ENCODE measurements at regions not wholly inside any gene's neighbourhood (a gene's known extent, or its start where the extent isn't known, plus 50 kb on each side); places are given as distances from the start of the nearest gene placed in this dataset.

DNA sequence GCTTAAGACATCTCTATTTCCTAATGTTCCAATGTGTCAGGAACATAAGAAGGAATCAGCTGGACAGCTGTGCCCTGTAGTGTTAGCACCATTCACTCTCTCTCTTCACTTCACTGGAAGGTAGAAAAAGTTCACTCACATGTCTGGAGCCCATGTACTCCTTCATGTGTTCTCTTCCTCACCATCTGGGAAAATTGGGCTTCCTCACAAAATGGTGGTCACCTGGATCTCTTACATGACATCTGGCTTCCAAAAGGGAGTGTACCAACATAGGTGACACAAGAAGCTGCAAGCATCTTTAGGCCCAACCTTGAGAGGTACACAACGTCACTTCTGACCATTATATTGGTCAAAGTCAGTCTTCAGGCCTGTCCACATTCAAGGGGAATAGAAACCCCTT lies 882.6 kb downstream of the LTN1 start:
- no peak for DNase-seq (ENCODE audit: low read depth in 1 of 2, low spot score in 1 of 2)

DNA sequence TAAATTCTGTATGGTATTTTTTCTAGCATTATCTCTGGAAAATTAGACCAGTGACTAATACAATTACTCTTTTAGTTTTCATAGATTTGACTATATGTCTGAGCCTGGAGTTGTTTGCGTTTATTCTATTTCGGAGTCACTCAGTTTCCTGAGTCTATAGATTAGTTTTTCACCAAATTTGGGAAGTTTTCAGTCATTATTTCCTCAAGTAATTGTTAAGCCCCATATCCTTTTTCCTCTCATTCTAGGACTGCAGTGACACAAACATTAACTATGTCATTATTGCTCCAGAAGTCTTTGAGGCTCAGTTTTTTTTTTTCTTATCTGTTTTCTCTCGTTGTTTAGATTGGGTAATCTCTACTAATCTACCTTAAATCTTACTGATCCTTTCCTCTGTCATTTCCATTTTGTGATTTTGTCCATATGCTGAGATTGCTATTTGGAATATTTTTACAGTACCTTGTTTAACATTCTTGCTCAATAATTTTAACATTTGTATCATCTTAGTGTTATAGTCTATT lies 886.2 kb downstream of the LTN1 start:
- no peak for DNase-seq (ENCODE audit: low read depth in 1 of 2, low spot score in 1 of 2)

DNA sequence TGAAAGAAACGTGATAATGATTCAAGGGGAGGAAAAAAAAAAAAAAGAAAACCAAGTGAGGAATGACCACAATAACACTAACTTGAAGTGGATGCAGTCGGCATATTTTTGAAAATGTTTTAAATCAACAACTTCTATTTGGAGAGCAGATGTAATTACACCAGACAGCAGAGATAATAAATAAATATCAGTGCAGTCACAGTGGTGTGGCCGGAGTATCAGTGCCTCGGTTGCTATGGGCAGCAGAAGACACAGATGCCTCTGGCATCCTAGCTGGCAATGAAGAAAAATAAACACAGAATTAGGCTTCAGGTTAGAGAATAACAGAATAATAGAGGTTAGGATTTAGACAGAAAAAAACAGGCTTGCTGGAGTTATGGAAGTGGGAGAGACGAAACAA lies 888.3 kb downstream of the LTN1 start:
- no peak for DNase-seq (ENCODE audit: low read depth in 1 of 2, low spot score in 1 of 2)

DNA sequence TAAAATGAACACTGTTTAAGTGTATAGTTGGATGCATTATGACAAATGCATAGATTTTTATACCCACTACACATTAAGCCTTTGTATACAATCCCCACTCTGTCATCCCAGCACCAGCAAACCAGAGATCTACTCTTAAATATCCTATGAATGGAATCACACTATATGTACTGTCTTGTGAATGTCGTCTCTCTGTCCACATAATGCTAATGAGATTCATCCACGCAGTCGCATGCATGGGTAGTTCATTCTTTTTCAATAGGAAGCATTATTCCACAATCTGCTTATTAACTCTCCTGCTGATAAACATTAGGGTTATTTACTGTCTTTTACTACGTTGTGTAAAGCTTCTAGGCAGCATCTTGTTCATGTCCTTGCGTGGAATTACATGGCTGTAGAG lies 892.3 kb downstream of the LTN1 start:
- DNase-seq (ENCODE audit: low read depth in 1 of 2, low spot score in 1 of 2) = no peak

DNA sequence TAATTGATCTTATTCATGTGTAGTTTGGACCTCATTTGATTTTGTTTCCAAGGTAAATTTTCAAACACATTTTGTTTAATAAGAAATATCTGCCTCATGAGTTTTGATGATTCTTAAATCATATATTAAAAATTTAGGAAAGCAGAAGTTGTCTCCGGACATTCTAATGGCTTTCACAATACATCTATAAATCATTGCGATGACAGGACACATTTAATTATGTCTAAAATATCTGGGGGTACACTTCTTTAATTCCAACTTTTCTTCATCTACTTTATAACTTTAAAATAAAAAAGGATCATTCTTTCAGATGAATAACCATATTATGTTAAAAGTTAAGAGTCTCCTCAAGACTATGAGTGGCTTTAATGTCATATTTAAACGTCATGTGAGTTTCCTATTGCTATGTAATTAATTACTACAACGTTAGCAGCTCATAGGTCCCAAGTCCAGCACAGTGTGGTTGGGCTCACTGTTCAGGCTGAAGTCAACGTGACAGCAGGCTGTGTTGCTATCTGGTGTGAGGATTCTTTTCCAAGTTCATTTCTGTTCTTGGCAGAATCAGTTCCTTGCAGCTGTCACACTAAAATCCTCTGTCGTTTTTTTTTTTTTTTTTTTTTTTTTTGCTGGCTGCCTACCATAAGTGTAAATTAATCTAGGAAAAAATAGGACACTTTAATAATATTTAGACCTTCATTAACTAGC lies 893.5 kb downstream of the LTN1 start:
- DNase-seq (ENCODE audit: low read depth in 1 of 2, low spot score in 1 of 2) = no peak

DNA sequence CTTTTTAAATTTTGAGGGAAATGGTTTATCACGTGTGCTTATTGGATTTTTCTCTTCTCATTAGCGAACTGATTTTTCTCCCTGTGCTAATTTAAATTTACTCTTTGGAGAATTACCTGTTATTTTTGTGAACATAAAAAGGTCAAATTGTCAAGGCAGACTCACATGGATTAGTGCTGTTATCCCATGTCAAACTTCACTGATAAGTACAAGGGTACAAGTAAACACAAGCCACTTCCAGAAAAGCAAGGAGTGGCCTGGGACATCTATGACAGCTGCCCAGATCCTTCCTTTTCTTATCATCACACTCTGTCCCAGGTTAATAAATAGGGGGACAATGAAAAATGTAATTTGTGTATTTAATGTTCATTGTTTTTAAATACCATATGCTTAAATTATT lies 901.2 kb downstream of the LTN1 start:
- DNase-seq (ENCODE audit: low read depth in 1 of 2, low spot score in 1 of 2) = no peak

DNA sequence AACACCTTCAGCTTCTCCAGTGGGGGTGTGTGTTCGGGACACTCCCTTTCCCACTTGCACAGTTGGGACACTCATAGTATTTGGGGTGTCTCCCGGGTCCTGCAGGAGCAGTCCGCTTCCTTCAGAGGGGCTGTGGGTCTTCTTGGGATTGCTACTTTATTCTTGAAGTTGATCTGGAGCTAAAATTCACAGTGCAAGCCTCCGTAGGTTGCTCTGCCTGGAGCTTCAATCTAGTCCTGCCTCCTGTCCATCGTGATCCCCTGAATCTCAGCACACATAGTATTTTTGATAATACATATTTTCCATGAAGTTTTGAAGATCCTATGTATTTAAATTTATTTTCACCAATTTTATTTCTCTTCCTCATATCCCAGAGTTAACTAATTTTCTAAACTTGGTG lies 902.1 kb downstream of the LTN1 start:
- no peak for DNase-seq (ENCODE audit: low read depth in 1 of 2, low spot score in 1 of 2)

DNA sequence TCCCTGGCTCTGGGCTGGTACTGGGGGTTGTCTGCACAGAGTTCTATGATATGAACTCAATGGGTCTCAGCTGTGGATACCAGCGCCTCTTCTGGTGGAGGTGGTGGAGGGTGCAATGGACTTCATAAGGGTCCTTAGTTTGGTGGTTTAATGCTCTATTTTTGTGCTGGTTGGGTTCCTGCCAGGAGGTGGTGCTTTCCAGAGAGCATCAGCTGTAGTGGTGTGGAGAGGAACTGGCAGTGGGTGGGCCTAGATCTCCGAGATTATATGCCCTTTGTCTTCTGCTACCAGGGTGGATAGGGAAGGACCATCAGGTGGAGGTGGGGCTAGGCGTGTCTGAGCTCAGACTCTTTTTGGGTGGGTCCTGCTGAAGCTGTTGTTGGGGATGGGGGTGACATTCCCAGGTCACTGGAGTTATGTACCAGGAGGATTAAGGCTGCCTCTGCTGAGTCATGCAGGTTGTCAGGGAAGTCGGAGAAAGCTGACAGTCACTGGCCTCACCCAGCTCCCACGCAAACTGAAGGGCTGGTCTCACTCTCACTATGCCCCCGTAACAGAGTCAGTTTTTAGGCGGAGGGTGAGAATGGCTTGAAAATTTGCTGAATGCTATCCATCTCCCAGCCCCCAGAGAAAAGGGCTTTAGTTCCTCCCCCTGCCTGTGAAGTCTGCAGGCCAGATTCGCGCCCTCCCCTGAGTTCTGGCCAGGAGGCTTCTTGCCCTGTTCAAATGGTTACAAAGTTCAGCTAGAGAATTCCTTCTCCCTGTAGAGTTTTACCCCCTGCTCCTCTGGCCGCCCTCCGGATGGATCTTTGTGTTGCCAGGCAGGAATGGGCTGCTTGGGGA lies 902.9 kb downstream of the LTN1 start:
- no peak for DNase-seq (ENCODE audit: low read depth in 1 of 2, low spot score in 1 of 2)

DNA sequence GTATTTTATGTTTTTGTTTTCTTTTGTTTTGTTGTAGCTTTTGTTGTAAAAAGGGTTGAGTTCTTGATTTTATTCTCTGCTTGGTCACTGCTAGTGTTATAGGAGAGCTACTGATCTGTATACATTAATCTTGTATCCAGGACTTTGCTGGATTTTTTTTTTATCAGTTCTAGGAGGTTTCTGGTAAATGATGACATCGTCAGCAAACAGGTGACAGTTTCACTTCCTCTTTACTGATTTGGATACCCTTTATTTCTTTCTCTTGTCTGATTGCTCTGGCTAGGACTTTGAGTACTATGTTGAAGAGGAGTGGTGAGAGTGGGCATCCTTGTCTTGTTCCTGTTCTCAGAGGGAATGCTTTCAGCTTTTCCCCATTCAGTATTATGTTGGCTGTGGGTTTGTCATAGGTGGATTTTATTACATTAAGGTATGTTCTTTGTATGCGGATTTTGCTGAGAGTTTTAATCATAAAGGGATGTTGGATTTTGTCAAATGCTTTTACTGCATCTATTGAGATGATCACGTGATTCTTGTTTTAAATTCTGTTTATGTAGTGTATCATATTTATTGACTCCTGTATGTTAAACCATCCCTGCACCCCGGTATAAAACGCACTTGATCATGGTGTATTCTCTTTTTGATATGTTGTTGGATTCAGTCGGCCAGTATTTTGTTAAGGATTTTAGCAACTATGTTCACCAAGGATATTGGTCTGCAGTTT lies 905.7 kb downstream of the LTN1 start:
- DNase-seq (ENCODE audit: low read depth in 1 of 2, low spot score in 1 of 2) = no peak

DNA sequence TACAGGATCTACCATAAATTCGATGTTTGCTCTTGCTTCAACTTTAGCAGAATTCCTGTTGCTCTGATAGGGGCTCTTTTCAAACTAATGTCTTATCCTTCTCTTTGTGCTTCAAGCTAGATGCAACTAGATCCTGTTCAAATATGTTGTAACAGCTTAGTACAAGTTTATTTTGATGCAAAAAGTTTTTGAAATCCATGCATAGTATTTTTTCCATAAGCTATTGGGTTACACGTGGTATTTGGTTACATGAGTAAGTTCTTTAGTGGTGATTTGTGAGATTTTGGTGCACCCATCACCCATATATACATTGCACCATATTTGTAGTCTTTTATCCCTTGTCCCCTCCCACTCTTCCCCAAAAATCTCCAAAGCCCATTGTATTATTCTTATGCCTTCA lies 907.7 kb downstream of the LTN1 start:
- DNase-seq (ENCODE audit: low read depth in 1 of 2, low spot score in 1 of 2) = no peak

DNA sequence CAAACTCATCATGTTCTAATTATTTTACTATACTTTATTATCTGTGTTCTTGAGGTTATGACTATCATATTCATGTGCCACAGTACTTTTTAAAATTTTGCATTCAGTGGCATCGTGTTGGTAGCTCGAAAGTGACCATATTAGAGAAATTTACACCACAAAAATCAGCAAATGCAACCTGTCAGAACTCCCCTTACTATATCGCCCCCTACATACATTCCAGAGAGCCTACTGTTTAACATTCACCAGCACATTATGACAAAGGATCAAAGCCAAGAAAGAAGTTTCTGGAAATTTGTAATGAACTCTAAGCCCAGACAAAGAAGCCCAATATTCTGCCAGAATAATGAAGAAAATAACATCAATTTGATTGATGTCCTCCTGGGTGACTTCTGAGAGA lies 909.3 kb downstream of the LTN1 start:
- no peak for DNase-seq (ENCODE audit: low read depth in 1 of 2, low spot score in 1 of 2)

DNA sequence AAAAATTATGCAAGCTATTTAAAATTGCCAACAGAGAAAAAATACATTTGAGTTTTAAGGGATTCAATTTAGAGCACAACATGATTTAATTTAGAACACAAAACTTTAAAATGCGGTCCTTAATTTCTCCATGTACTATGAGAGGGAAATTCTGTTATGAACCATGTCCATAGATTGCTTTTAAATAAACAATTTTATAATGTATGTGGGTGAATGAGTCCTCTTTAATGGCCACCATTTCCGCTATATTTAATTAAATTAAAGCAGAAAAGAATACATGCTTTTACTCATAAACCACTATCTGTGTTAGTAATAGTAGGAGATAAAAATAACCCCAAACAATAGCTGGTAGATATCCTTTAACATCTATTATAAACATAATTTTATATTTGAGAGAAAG lies 914.6 kb downstream of the LTN1 start:
- no peak for DNase-seq (ENCODE audit: low read depth in 1 of 2, low spot score in 1 of 2)

DNA sequence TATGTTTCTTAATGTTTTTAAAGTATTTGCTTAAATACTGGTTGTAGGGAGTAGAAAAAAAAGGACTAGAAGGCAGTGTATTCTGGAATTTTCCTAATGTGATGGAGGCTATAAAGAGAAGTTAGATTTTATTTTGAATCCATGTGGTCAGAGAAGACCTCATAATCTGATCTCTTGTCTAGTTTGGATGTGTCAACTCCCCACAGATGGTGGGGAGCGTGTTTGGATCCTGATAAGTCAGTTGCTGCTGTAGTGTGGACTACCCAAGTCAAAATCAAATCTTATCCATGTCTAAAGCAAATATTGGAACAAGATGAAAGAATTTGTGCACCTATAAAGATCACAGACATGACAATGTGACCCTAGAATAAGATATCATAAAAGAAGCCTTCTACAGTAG lies 918.0 kb downstream of the LTN1 start:
- no peak for DNase-seq (ENCODE audit: low read depth in 1 of 2, low spot score in 1 of 2)

DNA sequence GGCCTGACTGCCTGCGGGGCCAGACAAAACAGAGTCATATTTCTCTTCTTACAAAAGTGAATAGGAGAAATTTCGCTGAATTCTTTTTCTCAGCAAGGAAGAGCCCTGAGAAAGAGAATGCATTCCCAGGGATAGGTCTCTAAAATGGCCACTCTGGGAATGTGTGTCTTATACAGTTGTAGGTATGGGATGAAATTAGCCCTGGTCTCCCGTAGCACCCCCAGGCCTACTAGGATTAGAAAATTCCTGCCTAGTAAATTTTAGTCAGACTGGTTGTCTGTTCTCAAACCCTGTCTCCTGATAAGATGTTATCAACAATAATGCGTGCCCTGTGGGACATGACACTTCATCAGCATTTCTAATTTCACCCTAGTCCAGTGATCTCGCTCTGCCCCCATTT lies 920.1 kb downstream of the LTN1 start:
- DNase-seq (ENCODE audit: low read depth in 1 of 2, low spot score in 1 of 2) = no peak

DNA sequence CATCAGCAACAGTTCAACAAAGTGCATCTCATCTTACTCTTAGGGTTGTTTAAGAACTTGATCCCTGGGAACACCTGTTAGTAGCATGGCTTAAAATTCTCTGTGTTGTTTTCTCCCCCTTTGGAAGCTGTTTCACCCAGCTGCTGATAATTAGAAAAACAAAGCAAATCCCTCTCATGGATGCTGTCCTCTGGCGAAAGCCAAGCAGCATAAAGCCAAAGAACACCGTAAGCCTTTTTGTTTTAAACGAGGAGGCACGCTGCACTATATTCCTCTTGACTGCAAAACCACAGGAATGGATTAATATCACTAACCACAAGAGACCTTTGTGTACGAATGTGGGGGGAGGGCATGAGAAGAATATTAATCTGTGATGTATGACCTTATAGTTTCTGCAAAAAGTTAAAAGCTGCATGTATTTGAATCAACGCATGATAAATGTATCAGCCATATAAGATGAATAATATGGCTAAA lies 923.2 kb downstream of the LTN1 start:
- DNase-seq (ENCODE audit: low read depth in 1 of 2, low spot score in 1 of 2) = no peak

DNA sequence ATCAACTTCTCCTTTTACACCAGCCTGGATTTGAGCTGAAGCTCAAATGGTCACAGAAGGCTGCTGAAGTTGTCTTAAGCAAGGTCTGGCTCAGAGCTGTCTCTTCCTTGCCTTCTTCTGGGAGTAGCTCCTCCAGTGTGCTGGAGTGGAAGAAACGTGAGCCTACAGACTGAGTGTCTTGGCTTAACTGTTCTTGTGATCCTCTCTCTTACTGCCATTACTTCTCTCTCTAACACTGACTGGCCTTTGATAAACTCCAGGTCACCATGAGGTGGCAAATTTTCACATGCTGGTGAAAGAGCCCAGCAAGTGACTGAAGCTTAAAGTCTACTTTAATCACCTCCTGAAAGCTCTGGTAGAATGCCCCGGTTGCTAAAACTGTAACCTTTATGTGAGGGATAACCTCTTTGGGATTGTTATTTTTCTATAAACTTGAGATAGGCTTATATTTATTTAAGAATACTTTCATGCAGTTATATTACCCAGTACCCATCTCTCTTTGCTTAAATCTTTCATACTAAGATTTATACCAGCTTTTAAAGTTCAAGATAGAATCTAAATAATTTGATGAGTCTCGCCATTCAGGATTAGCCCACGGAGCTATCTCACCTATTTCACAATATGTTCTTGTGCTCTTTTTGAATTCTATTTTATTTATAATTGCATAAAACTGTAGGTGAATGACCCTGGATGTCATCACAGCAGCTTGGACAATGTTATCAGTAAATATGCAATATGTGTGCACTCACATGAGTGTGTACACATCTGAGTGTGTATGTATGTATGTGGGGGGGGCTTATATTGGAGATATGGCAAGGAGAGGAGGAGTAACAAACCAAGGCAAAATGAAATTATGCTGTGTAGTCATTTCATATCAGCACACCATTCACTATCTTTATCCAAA lies 924.0 kb downstream of the LTN1 start:
- DNase-seq (ENCODE audit: low read depth in 1 of 2, low spot score in 1 of 2) = no peak

DNA sequence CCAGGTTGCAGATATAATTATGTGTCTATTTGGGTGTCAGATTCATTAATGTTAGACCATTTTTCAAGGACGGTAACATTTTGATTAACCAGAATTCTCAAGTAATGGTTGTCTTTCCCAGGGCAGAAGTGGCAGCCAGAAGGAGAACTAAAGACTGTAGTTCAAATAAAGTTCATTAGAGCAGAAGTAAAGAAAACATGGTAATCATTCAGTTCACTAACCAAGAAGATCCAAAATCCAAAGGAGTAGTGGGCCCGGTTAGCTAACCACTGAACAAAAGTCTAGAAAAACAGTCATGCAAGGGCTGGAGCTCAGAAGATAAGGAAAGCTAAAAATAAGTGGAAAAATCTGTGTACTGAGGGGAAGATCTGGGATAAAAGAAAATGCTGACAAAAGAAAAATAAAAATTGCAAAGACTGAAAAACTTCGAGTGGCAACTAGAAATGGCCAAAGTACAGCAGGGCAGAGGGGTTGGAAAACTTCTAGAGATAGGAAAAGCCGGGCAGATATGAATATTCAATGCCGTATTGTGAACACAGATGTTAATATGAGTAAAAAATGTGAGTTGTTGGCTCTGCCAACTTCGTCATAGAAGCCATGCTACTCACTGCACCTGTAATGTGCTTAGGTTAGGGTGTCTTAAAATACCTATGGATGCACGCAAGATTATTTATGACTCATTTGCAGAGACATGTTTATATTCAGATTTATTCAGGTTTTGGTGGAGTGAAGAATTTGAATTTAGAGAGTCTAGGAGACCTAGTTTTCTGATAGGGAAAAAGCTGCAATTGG lies 925.9 kb downstream of the LTN1 start:
- no peak for DNase-seq (ENCODE audit: low read depth in 1 of 2, low spot score in 1 of 2)

DNA sequence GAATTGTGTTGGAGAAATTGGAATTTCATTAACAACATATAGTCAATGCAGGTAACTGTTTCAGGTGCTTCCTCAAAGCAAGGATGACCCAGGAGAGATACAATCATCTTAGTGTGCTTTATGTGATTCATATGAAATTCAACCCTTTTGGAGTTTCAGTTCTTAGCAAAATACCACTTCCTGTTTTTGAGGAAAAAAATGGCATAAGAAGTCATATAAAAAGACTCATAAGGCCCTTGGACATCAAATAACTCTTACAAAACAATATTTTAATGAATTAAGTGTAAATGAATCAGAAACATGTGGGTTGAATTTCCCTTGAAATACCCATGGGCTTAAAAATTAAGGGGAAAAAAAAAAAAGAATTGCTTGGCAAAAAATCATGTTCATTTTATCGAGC lies 926.6 kb downstream of the LTN1 start:
- no peak for DNase-seq (ENCODE audit: low read depth in 1 of 2, low spot score in 1 of 2)

DNA sequence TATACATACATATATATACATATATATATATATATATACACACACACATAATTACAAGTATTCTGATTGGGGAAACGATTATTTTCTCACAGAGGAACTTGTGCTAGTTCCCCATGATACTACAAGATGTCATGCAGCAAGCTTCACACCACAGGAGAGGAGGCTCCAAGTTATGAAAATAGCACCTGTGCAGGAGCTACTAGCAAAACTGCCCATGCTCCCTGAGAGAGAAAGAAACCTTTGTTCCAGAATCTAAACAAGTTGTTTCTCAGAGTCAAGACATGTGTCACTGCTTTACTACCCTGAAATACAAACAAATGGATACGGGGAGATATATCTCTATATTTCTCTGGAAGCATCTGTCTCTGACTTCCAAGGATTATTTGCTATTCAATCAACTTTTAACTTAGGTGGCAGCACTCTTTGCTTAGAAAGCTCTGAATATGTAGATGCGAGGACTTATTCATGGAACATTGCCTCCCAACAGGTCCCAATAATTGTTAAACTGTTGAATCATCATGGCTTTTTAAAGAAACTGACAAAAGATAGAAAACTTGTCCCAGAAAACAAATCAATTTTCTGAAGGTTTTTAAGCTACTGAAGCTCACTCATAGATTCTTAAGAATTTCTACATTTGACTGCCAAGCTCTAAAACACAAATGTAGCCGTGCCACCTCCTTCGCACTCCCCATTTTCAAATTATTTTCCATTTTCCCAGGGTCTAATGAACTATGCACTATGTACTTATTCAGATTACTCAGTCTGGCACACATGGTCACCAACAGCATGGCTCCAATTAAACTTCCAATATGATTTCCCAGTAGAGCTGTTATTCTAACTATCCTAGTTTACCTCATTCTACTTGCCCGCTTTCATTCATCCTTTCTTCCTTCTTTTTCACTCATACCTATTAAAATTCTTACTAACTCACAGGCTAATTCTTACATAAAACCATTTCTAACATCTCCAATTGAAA lies 929.1 kb downstream of the LTN1 start:
- no peak for DNase-seq (ENCODE audit: low read depth in 1 of 2, low spot score in 1 of 2)
